Vagina (tissue), 2 donors: ENCODE measurements at regions not wholly inside any gene's neighbourhood (a gene's known extent, or its start where the extent isn't known, plus 50 kb on each side); places are given as distances from the start of the nearest gene placed in this dataset.

ENCODE experiments used
- DNase-seq, 2 donors: peaks; one replicate each; pipeline ENCODE4 v3.0.0-alpha.2; 2017; ENCODE audit errors: extremely low spot score in 2 of 2
- H3K27ac ChIP-seq: fragments of 200-600 bp; sonication (generic); one replicate; pipeline ENCODE4 v1.5.1; 2019
- H3K27me3 ChIP-seq: fragments of 200-600 bp; sonication (generic); one replicate; pipeline ENCODE4 v1.5.1; 2019
- H3K36me3 ChIP-seq, 2 donors: fragments of 200-600 bp; sonication (generic); one replicate each; pipeline ENCODE4 v1.5.1; 2017 to 2019
- H3K4me1 ChIP-seq: fragments of 200-600 bp; sonication (generic); one replicate; pipeline ENCODE4 v1.5.1; 2019
- H3K4me3 ChIP-seq, 2 donors: fragments of 200-600 bp; sonication (generic); 1 replicate in 1 of 2; 2 replicates in 1 of 2; pipeline ENCODE4 v1.5.1; 2016 to 2019
- H3K9me3 ChIP-seq: fragments of 200-600 bp; sonication (generic); one replicate; pipeline ENCODE4 v1.5.1; 2019
- POLR2A ChIP-seq, 2 donors: fragments of 450-650 bp; IDR thresholded peaks; one replicate each; pipeline ENCODE4 v1.6.1; 2017; ENCODE audit warnings: antibody characterized with exemption in 2 of 2, mild to moderate bottlenecking in 2 of 2, moderate library complexity in 2 of 2
- POLR2AphosphoS5 ChIP-seq, 2 donors: sonication (generic); formaldehyde crosslinking; IDR thresholded peaks; one replicate each; pipeline ENCODE4 v1.9.0; 2017; ENCODE audit warnings: antibody characterized with exemption in 2 of 2, mild to moderate bottlenecking in 2 of 2, low read depth in 1 of 2; ENCODE audit not compliant: insufficient read depth in 1 of 2
- intact Hi-C: fragments of 100-400 bp; cut with DNase I; formaldehyde crosslinking; loops from one replicate; pipeline ENCODE4 v1.15.1; 2023
- TF ChIP-seq, protein P1 (sequence below), 3 experiments: fragments of 450-650 bp in 2 of 3; fragments of 200-600 bp in 1 of 3; sonication (generic) in 1 of 3; IDR thresholded peaks; one replicate each; pipeline ENCODE4 v1.5.1; 2017 to 2019; ENCODE audit warnings: antibody characterized with exemption in 3 of 3, mild to moderate bottlenecking in 2 of 3, moderate library complexity in 2 of 3

DNA sequence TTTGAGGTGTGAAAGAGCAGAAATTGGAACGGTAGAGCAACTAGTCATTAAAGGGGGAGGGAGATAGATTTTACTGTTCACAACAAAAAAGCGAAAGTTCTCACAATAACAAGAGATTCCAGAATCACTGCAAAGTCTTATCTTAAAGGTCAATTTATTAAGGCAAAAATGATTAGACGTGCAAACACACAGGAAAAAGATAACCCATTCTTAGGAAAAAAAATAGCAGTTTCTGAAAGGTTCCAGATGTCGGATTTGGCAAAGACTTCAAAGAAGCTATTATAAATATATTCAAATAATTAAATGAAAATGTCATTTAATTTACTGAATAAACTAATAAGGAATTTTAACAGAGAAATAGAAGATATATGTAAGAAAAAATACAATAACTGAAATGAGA is 70.8 kb upstream of the GNAI1 start:
- intact Hi-C loops, result no loop called here

DNA sequence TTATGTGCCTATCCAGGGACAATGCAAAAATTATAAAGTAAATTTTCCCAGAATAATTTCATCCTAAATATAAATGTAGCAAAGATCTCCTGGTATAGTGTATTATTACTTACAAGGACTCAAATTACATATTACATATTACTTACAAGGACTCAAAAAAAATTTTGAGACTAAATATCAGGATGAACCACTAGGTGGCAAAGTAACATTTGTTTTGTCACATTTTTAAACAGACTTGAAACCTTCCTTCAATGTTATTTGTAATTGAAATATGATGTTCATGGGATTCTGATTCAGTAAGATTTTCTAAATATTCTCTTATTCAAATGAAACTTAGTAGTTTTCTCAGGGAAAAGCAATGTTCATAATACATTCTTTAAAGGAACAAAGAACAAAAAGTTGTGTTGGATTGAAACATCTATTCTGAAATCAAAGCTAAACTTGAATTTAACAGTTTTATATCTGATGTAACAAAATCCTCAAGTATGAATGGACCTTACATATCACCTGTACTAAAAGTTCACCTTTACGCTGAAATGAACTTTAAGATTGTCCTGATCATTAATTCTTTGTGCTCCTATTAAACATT is 74.3 kb upstream of the GNAI1 start:
- H3K9me3 ChIP-seq, result no peaks in the 10 kb centered on the region
- no peak for DNase-seq
- TF ChIP-seq, protein P1, sequence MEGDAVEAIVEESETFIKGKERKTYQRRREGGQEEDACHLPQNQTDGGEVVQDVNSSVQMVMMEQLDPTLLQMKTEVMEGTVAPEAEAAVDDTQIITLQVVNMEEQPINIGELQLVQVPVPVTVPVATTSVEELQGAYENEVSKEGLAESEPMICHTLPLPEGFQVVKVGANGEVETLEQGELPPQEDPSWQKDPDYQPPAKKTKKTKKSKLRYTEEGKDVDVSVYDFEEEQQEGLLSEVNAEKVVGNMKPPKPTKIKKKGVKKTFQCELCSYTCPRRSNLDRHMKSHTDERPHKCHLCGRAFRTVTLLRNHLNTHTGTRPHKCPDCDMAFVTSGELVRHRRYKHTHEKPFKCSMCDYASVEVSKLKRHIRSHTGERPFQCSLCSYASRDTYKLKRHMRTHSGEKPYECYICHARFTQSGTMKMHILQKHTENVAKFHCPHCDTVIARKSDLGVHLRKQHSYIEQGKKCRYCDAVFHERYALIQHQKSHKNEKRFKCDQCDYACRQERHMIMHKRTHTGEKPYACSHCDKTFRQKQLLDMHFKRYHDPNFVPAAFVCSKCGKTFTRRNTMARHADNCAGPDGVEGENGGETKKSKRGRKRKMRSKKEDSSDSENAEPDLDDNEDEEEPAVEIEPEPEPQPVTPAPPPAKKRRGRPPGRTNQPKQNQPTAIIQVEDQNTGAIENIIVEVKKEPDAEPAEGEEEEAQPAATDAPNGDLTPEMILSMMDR (IDR thresholded peaks at IDR 0.05), result peak in 2 of 3 experiments; percentile 41 to 56
- no peak for TF ChIP-seq POLR2A (IDR thresholded peaks at IDR 0.05)
- H3K4me3 ChIP-seq, result no peak overlapping the region
- no peak overlapping the region for H3K27ac ChIP-seq
- intact Hi-C loops, result no loop called here
- H3K36me3 ChIP-seq, result no peaks in the 10 kb centered on the region
- H3K27me3 ChIP-seq, result no peaks in the 10 kb centered on the region
- no peaks in the 10 kb centered on the region for H3K4me1 ChIP-seq

More for the DNA sequence above, 70.8 kb upstream of the GNAI1 start:
- H3K4me1 ChIP-seq, result no peaks in the 10 kb centered on the region
- no peak for DNase-seq
- H3K27ac ChIP-seq, result no peak overlapping the region
- no peaks in the 10 kb centered on the region for H3K9me3 ChIP-seq
- TF ChIP-seq POLR2A (IDR thresholded peaks at IDR 0.05), result no peak
- TF ChIP-seq, protein P1 (IDR thresholded peaks at IDR 0.05), result no peak
- no peak for TF ChIP-seq POLR2AphosphoS5 (IDR thresholded peaks at IDR 0.05; ENCODE audit: insufficient read depth in 1 of 2, low read depth in 1 of 2)
- H3K4me3 ChIP-seq, result no peak overlapping the region
- no peaks in the 10 kb centered on the region for H3K36me3 ChIP-seq
- no peaks in the 10 kb centered on the region for H3K27me3 ChIP-seq

DNA sequence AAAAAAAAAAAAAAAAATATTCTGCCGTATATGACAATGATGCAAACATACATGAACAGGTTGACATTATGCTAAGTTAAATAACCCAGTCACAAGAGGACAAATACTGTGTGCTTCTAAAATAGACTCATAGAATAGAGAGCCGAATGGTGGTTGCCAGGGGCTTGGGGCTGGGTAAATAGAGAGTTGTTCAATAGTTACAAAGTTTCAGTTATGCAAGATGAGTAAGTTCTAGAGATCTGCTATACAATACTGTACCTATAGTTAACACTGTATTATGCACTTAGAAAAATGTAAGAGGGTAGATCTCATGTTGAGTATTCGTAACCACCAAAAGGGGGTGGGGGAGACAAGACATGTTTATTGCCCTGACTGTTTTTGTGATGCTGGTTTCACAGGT is 77.1 kb upstream of the GNAI1 start:
- Histone ChIP-seq H3K27ac (no peak overlapping the region), H3K4me3 (no peak overlapping the region), H3K27me3 (no peaks in the 10 kb centered on the region), H3K36me3 (no peaks in the 10 kb centered on the region), H3K9me3 (no peaks in the 10 kb centered on the region), H3K4me1 (no peaks in the 10 kb centered on the region)
- TF ChIP-seq POLR2AphosphoS5 (IDR thresholded peaks at IDR 0.05; ENCODE audit: insufficient read depth in 1 of 2, low read depth in 1 of 2), result no peak
- TF ChIP-seq POLR2A (IDR thresholded peaks at IDR 0.05), result no peak
- TF ChIP-seq, protein P1 (IDR thresholded peaks at IDR 0.05), result no peak
- intact Hi-C loops, result no loop called here
- no peak for DNase-seq

DNA sequence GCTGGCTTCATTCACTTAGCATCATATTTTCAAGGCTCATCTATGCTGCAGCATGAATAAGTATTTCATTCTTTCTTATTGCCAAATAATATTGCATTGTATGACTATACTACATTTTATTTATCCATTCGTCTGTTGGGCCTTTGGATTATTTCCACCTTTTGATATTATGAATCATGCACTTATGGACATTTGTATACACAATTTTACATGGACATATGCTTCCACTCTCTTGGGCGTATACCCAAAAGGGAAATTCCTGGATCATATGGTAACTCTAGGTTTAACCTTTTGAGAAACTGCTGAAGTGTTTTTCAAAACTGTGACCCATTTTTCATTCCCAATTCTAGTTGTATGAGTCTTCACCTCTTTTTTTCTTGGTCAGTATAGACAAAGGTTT is 80.3 kb upstream of the GNAI1 start:
- no peak for DNase-seq
- no peak overlapping the region for H3K4me3 ChIP-seq
- no peak overlapping the region for H3K27ac ChIP-seq
- TF ChIP-seq, protein P1 (IDR thresholded peaks at IDR 0.05), result no peak
- TF ChIP-seq POLR2AphosphoS5 (IDR thresholded peaks at IDR 0.05; ENCODE audit: insufficient read depth in 1 of 2, low read depth in 1 of 2), result no peak
- no peak for TF ChIP-seq POLR2A (IDR thresholded peaks at IDR 0.05)
- H3K4me1 ChIP-seq, result no peaks in the 10 kb centered on the region
- no peaks in the 10 kb centered on the region for H3K36me3 ChIP-seq
- H3K9me3 ChIP-seq, result no peaks in the 10 kb centered on the region
- H3K27me3 ChIP-seq, result no peaks in the 10 kb centered on the region
- intact Hi-C loops, result no loop called here

DNA sequence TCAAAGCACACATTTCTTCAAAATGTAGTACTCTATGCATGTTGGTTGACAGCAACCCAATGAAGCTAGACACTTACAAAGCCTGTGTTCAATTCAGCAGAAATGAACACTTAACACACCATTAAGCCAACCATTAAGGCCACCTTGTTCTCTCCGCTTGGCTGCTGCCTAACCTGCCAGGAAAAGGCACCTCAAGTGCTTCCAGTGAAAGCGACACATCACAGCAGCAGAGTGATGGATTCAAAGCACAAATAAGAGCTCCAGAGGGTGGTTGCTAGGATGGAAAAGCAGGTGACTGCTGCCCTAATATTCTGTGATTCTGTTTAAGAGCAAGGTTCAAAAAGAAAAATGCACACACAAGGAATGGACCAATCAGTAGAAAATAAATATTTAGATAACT is 81.5 kb upstream of the GNAI1 start:
- no peak for TF ChIP-seq POLR2AphosphoS5 (IDR thresholded peaks at IDR 0.05; ENCODE audit: insufficient read depth in 1 of 2, low read depth in 1 of 2)
- TF ChIP-seq, protein P1 (IDR thresholded peaks at IDR 0.05), result no peak
- TF ChIP-seq POLR2A (IDR thresholded peaks at IDR 0.05), result no peak
- no peak overlapping the region for H3K27ac ChIP-seq

More for the DNA sequence above, 81.5 kb upstream of the GNAI1 start:
- no peaks in the 10 kb centered on the region for H3K4me1 ChIP-seq
- H3K27me3 ChIP-seq, result no peaks in the 10 kb centered on the region
- no peak for DNase-seq
- H3K4me3 ChIP-seq, result no peak overlapping the region
- H3K9me3 ChIP-seq, result no peaks in the 10 kb centered on the region
- no peaks in the 10 kb centered on the region for H3K36me3 ChIP-seq
- intact Hi-C loops, result no loop called here
